BJ (cell line): ENCODE measurements at regions not wholly inside any gene's neighbourhood (a gene's known extent, or its start where the extent isn't known, plus 50 kb on each side); places are given as distances from the start of the nearest gene placed in this dataset.

Experiments used
- CTCF ChIA-PET: fragments of 350-600 bp; formaldehyde crosslinking; extraction: SDS; loops from one replicate; lab custom pipeline; 2021; ENCODE audit warnings: antibody characterized with exemption, inconsistent platforms; lab: Yijun Ruan, JAX
- POLR2A ChIA-PET: fragments of 300-600 bp; sonication (Branson Sonifier 250); formaldehyde crosslinking; extraction: SDS; loops from one replicate; lab custom pipeline; 2021; ENCODE audit warnings: antibody characterized with exemption; lab: Charles Lee
- DNase-seq: peaks from one replicate; pipeline ENCODE4 v3.0.0-alpha.2; 2011; ENCODE audit warnings: low read depth
- H3K27me3 ChIP-seq: 2 replicates; pipeline ENCODE4 v1.6.0; 2011; ENCODE audit warnings: low read length; ENCODE audit not compliant: control insufficient read depth, insufficient read depth
- H3K36me3 ChIP-seq: 2 replicates; pipeline ENCODE4 v1.5.1; 2011; ENCODE audit warnings: low read length; ENCODE audit not compliant: control insufficient read depth, insufficient read depth
- H3K4me3 ChIP-seq: 2 replicates; pipeline ENCODE4 v1.5.1; 2011; ENCODE audit warnings: low read depth, mild to moderate bottlenecking, control low read depth, low read length
- TF ChIP-seq, protein P1 (sequence below): IDR thresholded peaks from 2 replicates; pipeline ENCODE4 v1.5.1; 2011; ENCODE audit warnings: low read depth, mild to moderate bottlenecking, control low read depth, inconsistent platforms, low read length, moderate library complexity; ENCODE audit not compliant: insufficient read depth

DNA sequence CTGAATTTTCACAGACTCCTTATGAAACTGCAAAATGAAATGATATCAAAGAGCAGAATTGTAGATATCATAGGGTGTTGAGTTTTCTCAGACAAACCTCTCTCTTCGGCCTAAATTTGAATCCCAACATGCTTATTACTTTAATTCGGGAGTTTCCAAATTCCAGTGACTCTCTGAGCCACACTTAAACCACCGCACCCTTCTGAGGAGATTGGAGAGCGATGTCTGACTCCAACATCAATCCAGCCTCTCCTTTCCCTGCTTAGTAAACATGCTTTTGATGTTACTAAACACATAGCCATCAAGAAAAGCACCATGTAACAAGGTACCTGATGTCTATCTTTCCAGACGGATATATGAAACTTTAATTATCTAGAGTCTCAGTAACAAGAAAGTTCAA is 103.1 kb upstream of the ARHGAP28 start:
- TF ChIP-seq, protein P1, sequence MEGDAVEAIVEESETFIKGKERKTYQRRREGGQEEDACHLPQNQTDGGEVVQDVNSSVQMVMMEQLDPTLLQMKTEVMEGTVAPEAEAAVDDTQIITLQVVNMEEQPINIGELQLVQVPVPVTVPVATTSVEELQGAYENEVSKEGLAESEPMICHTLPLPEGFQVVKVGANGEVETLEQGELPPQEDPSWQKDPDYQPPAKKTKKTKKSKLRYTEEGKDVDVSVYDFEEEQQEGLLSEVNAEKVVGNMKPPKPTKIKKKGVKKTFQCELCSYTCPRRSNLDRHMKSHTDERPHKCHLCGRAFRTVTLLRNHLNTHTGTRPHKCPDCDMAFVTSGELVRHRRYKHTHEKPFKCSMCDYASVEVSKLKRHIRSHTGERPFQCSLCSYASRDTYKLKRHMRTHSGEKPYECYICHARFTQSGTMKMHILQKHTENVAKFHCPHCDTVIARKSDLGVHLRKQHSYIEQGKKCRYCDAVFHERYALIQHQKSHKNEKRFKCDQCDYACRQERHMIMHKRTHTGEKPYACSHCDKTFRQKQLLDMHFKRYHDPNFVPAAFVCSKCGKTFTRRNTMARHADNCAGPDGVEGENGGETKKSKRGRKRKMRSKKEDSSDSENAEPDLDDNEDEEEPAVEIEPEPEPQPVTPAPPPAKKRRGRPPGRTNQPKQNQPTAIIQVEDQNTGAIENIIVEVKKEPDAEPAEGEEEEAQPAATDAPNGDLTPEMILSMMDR, result no peak
- DNase-seq, result no peak
- no peaks in the 10 kb centered on the region for H3K36me3 ChIP-seq
- no peaks in the 10 kb centered on the region for H3K27me3 ChIP-seq
- POLR2A ChIA-PET, result no interaction called here
- H3K4me3 ChIP-seq, result no peak overlapping the region
- CTCF ChIA-PET, result no interaction called here

DNA sequence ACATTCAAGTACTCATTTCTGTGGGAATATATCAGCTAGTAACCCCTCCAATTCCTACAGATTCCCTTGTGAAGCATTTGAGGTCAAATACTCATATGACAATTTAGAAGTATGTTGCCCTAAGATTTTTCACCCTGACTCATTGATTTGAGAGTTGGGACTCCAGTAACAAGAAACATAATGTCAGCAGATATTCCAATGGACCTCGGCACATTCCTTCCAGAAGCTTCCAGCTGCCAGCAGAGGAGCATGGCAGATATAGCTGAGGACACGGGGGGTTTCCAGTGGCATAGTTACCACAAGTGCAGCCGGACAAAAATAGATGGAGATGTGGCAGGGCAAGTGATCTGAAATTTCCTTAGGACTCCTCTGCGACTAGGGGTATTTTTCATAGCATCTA is 101.9 kb upstream of the ARHGAP28 start:
- no peaks in the 10 kb centered on the region for H3K36me3 ChIP-seq
- no peak overlapping the region for H3K4me3 ChIP-seq
- ChIA-PET CTCF (interaction anchor here (1.4 kb wide), 1 partner anchor 102 kb away, joined by 3 read pairs; the partner anchor contains the start of gene ARHGAP28), POLR2A (no interaction called here)
- TF ChIP-seq, protein P1, result no peak
- H3K27me3 ChIP-seq, result no peaks in the 10 kb centered on the region
- DNase-seq, result no peak

GRCh38 chr18:6628187-6628586 is 101.3 kb upstream of the ARHGAP28 start:
- Histone ChIP-seq H3K4me3 (no peak overlapping the region), H3K27me3 (no peaks in the 10 kb centered on the region), H3K36me3 (no peaks in the 10 kb centered on the region)
- TF ChIP-seq, protein P1, result no peak
- POLR2A ChIA-PET, result no interaction called here
- CTCF ChIA-PET, result interaction anchor here (1.4 kb wide), 1 partner anchor 102 kb away, joined by 3 read pairs; the partner anchor contains the start of gene ARHGAP28
- DNase-seq, result no peak

DNA sequence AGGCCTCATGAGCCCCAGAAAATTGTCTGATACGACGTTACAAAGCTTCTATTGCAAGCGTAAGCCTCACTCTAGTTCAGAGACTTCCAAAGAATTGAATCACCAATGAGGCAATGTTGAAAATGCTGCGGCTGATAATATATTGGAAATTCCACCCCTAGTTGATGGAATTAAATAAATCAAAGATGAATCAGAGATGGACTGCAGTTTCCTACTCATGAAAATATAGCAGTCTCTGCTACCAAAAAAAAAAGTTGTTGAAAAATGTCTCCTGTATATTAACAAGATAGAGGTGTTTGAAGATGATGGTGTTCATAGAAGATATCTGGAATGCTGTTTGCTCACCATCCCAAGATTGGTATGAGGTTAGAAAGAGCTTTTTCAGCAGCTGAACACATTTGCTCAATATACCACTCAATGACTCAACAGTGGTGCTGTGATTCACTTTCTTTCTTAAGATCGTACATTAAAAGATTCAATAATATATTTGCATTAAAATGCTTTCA is 99.8 kb upstream of the ARHGAP28 start:
- Histone ChIP-seq H3K27me3 (no peaks in the 10 kb centered on the region; the same call in 1 of the 2 replicates), H3K4me3 (no peak overlapping the region), H3K36me3 (no peaks in the 10 kb centered on the region)
- TF ChIP-seq, protein P1, result no peak
- CTCF ChIA-PET, result interaction anchor here (0.7 to 1.8 kb wide), 3 partner anchors 9 to 19 kb away, joined by 3 to 6 read pairs (median 3); no protein-coding TSS in a partner anchor
- POLR2A ChIA-PET, result no interaction called here
- DNase-seq, result no peak

DNA sequence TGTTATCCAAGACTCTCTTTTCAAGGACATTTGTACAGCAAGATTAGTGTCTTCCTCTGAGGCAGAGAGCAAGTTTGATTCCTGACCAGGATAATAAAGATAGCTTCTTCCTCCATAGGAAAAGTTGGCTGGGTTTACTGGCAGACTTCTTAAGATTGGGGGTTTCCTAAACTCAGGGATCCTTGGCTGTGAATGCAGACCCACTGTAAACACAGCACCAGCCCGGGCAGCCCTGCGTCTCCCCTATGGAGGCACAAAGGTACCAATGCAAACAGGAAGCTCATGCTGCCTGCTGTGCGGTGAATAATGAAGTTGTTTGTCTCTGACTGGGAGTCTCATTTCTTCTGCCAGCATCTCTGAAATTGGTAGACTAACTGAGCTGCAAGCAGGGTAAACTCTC is 96.2 kb upstream of the ARHGAP28 start:
- no peak overlapping the region for H3K4me3 ChIP-seq
- no peaks in the 10 kb centered on the region for H3K36me3 ChIP-seq
- ChIA-PET POLR2A (no interaction called here), CTCF (interaction anchor here (0.6 kb wide), 1 partner anchor 132 kb away, joined by 3 read pairs; no protein-coding TSS in a partner anchor)
- TF ChIP-seq, protein P1, result no peak
- DNase-seq, result no peak
- H3K27me3 ChIP-seq, result peaks cover 2% of the 10 kb centered on the region
